ENCODE measurements at regions not wholly inside any gene's neighbourhood (a gene's known extent, or its start where the extent isn't known, plus 50 kb on each side); places are given as distances from the start of the nearest gene placed in this dataset.

- Histone ChIP-seq H3K27me3 (replicated peaks; ENCODE audit: insufficient read depth, low read depth, low read length, poor library complexity) (no peaks in the 10 kb centered on the region), H3K4me3 (ENCODE audit: low read depth, low read length, poor library complexity, severe bottlenecking) (no peak overlapping the region), H3K9me3 (ENCODE audit: low read depth, low read length, poor library complexity, severe bottlenecking) (no peaks in the 10 kb centered on the region), H3K4me1 (ENCODE audit: insufficient read depth, low read length, poor library complexity, severe bottlenecking) (no peaks in the 10 kb centered on the region), H3K27ac (ENCODE audit: low read depth, low read length, poor library complexity, severe bottlenecking) (no peak overlapping the region), H3K36me3 (ENCODE audit: insufficient read depth, low read length, poor library complexity, severe bottlenecking) (no peaks in the 10 kb centered on the region)
- CTCF ChIA-PET = no interaction called here
- BruUV-seq (replicated peaks) = no TSS peak
- DNase-seq (ENCODE audit: low spot score) = no peak
- POLR2A ChIA-PET (ENCODE audit: low non-redundant PET) = no interaction called here
- TF ChIP-seq CTCF (conservative IDR thresholded peaks at IDR 0.05; ENCODE audit: low read depth, low read length) = no peak
- no peak for TF ChIP-seq EZH2 (IDR thresholded peaks at IDR 0.05; ENCODE audit: borderline replicate concordance, low read depth, low read length, poor library complexity, severe bottlenecking)
- intact Hi-C loops (cut with micrococcal nuclease; ENCODE audit: unreplicated experiment) = no loop called here
Measured at GRCh38 chr21:28132713-28133112, 860.0 kb downstream of the LTN1 start.

GRCh38 chr21:28127175-28127785 lies 865.4 kb downstream of the LTN1 start:
- CTCF ChIA-PET = no interaction called here
- H3K4me3 ChIP-seq (ENCODE audit: low read depth, low read length, poor library complexity, severe bottlenecking) = no peak overlapping the region
- BruUV-seq (replicated peaks) = no TSS peak
- H3K4me1 ChIP-seq (ENCODE audit: insufficient read depth, low read length, poor library complexity, severe bottlenecking) = no peaks in the 10 kb centered on the region
- H3K36me3 ChIP-seq (ENCODE audit: insufficient read depth, low read length, poor library complexity, severe bottlenecking) = no peaks in the 10 kb centered on the region
- intact Hi-C loops (cut with micrococcal nuclease; ENCODE audit: unreplicated experiment) = no loop called here
- DNase-seq (ENCODE audit: low spot score) = no peak
- H3K27ac ChIP-seq (ENCODE audit: low read depth, low read length, poor library complexity, severe bottlenecking) = no peak overlapping the region
- POLR2A ChIA-PET (ENCODE audit: low non-redundant PET) = no interaction called here
- H3K27me3 ChIP-seq (replicated peaks; ENCODE audit: insufficient read depth, low read depth, low read length, poor library complexity) = no peaks in the 10 kb centered on the region
- no peak for TF ChIP-seq EZH2 (IDR thresholded peaks at IDR 0.05; ENCODE audit: borderline replicate concordance, low read depth, low read length, poor library complexity, severe bottlenecking)
- TF ChIP-seq CTCF (conservative IDR thresholded peaks at IDR 0.05; ENCODE audit: low read depth, low read length) = no peak
- H3K9me3 ChIP-seq (ENCODE audit: low read depth, low read length, poor library complexity, severe bottlenecking) = no peaks in the 10 kb centered on the region

- ChIA-PET CTCF (no interaction called here), POLR2A (ENCODE audit: low non-redundant PET) (no interaction called here)
- no TSS peak for BruUV-seq (replicated peaks)
- TF ChIP-seq CTCF (conservative IDR thresholded peaks at IDR 0.05; ENCODE audit: low read depth, low read length) = no peak
- no peak for TF ChIP-seq EZH2 (IDR thresholded peaks at IDR 0.05; ENCODE audit: borderline replicate concordance, low read depth, low read length, poor library complexity, severe bottlenecking)
- H3K27me3 ChIP-seq (replicated peaks; ENCODE audit: insufficient read depth, low read depth, low read length, poor library complexity) = no peaks in the 10 kb centered on the region
- no peak overlapping the region for H3K27ac ChIP-seq (ENCODE audit: low read depth, low read length, poor library complexity, severe bottlenecking)
- H3K4me1 ChIP-seq (ENCODE audit: insufficient read depth, low read length, poor library complexity, severe bottlenecking) = no peaks in the 10 kb centered on the region
- H3K36me3 ChIP-seq (ENCODE audit: insufficient read depth, low read length, poor library complexity, severe bottlenecking) = no peaks in the 10 kb centered on the region
- H3K4me3 ChIP-seq (ENCODE audit: low read depth, low read length, poor library complexity, severe bottlenecking) = no peak overlapping the region
- intact Hi-C loops (cut with micrococcal nuclease; ENCODE audit: unreplicated experiment) = no loop called here
- DNase-seq (ENCODE audit: low spot score) = no peak
- no peaks in the 10 kb centered on the region for H3K9me3 ChIP-seq (ENCODE audit: low read depth, low read length, poor library complexity, severe bottlenecking)
Measured at GRCh38 chr21:28126521-28127174, 866.0 kb downstream of the LTN1 start.

All from A673 (cell line).